Activated naive CD4-positive, alpha-beta T cell treated with anti-CD3 and anti-CD28 coated beads, Interleukin-2, amount 50 U/mL, for 16 hours (primary cell): ENCODE measurements at regions not wholly inside any gene's neighbourhood (a gene's known extent, or its start where the extent isn't known, plus 50 kb on each side); places are given as distances from the start of the nearest gene placed in this dataset.

Experiments used
- DNase-seq: peaks from one replicate; pipeline ENCODE4 v3.0.0-alpha.2; 2020

GRCh38 chr5:167743695-167744464, 547.6 kb upstream of the WWC1 start:
- DNase-seq, result no peak

DNA sequence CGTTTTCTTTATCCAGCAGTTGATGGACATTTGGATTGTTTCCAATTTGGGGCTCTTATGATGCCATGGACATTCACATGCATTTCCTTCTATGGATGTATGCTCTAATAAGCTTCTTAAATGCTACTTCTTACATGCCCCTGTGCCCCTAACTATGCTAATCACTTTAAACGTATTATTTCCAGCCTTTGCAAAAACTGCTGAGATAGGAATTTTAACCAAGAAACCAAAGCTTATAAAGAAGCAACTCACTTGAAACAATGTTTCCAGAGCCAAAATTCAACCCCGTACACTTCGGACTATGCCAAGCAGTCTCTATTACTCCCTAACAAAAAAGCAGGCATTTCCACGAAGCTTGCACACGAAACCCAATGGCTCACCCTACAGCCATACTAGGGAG, 545.6 kb upstream of the WWC1 start:
- DNase-seq, result no peak

- no peak for DNase-seq
Measured at GRCh38 chr5:167750586-167750985, 540.9 kb upstream of the WWC1 start.

GRCh38 chr5:167752936-167753335, 538.5 kb upstream of the WWC1 start:
- no peak for DNase-seq

- no peak for DNase-seq
Measured at GRCh38 chr5:167753725-167754490, 537.5 kb upstream of the WWC1 start.

GRCh38 chr5:167754501-167755021, 536.9 kb upstream of the WWC1 start:
- no peak for DNase-seq

DNA sequence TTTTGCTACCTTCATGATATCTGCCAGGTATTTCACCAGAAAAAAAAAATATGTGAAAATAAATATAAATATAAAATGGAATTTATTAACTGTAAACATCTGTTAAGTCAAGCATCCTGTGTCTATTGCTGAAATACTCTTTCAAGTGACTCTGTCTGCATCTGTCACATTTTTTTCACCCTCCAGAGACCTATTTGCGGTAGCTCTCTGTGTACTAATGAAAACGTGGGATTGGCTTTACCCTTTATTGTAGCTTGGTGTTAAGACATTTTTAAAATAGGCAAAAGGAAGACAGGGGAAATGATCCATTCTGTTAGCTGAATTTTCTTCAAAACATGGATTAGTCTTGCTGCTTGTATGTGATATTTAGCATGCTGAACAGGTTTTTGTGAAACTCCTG, 536.0 kb upstream of the WWC1 start:
- DNase-seq, result no peak

DNA sequence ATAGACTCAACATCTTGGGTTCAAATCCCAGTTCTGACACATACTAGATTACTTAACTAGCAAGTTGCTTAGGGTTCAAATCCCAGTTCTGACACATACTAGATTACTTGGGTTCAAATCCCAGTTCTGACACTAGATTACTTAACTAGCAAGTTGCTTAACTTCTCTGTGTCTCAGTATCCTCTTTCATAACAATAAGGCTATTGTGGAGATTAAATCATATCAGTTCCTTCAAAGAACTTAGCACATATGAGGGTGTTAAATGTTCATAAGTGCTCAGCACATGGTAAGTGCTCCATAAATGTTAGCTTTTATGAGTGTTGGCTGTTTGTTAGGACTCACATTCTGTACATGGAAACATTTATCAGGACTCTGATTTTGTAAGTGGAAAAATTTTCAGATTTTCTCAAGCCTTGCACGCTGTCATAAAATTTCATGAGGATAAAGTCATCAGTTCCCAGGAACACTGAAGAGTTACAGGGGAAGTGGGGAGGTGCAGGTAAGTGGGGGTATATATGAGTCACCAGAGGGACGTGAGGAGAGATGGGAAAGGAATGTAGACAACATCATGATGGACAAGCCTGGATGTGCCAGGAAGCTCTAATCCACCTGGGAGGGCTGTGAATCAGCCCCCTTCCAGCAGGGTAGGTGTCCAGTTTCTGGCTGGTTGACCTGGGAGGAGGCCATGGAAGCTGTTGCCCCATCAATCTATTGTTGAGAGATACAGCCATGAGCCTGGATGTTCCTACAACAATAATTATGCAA, 532.2 kb upstream of the WWC1 start:
- no peak for DNase-seq

- DNase-seq, result no peak
Measured at GRCh38 chr5:167763772-167764171, 527.7 kb upstream of the WWC1 start.

DNA sequence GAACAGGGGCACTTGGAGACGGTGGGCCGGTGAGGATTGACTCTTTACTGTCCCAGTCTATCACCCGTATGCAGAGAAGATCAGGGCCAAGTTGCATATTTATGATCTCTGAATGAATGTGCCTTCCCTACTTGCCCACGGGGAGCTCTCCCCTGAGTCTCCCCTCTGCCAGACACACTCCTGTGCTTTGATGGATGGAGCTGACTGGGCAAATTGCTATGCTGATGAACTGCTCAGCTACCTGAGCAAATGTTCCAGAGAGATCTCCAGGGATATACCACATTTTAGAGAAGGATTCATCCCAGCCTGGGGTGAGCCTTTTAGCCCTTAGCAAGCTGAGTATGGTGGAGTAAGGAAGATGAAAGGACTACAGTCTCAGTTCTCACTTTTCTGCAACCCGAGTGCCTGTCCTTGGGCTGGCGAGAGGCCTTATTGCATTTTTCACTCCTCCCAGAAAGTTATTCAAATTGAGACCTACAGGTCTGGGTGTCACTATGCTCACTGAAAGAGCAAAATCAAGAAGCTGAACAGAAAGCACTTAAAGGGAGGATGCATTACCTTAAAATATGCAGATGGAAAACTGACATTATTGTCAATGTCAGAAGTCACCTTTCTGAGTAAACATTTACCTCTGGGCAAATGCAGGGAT, 526.7 kb upstream of the WWC1 start:
- DNase-seq, result no peak

DNA sequence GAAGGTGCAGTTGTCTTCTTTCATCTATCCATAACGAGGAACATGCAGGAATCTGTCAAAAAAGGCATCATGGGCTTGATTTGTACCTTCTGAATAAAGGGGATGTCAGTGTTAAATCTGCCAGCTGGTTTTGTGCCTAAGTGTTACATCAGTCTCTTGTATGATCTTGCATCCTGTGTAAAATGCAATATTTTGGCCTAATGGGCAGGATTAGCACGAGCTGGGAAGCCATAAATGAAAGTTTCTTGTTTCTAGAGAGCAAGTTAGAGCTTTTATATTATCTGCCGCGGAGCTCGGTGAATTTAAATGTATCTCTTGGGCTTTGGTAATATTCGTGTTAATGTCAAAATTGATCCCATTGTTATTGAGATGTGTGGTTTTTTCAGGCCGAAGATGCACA, 526.1 kb upstream of the WWC1 start:
- no peak for DNase-seq

DNA sequence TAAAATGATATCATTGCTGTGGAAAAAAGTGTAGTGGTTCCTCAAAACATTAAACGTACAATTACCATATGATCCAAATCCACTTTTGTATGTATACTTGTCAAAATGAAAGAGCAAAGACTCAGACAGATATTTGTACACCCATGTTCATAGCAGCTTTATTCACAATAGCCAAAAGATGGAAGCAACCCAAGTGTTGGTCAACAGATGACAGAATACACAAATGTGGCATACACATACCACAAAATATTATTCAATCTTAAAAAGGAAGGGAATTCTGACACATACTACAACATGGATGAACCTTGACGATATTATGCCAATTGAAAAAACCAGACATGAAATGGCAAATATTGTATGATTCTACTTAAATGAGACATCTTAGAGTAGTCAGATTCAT, 524.5 kb upstream of the WWC1 start:
- no peak for DNase-seq

GRCh38 chr5:167767795-167768194, 523.6 kb upstream of the WWC1 start:
- DNase-seq, result no peak

GRCh38 chr5:167769846-167770413, 521.5 kb upstream of the WWC1 start:
- DNase-seq, result no peak

- DNase-seq, result no peak
Measured at GRCh38 chr5:167770461-167770860, 521.0 kb upstream of the WWC1 start.

DNA sequence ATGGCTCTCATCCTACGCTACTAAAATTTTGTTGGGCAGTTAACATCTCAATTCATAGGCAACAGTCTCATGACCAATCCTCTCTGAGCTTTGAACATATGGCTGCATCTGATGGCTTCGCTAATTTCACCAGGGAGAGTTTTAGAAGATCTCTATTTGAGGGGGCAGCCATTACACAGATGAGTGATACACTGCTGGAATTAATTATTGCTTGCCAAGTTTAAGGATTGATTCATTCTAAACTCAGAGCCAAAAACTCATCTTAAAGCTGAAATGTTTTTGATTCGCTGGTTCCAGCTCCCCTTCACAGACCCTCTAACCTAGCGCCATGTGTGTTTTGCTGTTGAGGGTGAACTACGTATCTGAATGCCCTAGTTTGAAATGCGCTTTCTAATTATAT, 519.9 kb upstream of the WWC1 start:
- DNase-seq, result no peak

DNA sequence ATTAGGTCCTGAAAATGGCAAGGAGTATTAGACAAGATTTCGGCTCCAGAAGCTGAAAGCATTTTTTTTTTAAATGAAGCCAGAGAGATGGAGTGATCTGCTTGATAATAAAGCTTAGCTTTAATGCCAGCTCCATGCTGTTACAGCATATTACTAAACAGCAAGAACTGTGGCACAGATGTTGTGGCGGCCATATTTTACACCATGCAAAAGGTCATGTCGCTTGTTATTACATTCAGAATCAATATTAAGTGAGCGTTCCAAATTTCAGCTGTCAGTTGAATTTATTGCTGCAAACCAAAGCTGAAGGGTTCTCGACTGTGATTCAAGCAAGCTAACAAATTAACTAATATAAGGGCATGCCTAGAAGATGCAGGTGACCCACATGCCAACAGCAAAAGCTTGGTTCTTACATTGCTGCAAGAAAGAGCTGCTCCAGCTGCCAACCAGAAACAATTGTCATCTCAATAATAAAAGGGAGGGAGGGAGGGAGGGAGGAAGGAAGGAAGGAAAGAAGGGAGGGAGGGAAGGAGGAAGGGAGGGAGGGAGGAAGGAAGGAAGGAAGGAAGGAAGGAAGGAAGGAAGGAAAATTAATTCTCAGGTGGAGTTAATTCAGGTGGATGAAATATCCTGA, 517.7 kb upstream of the WWC1 start:
- DNase-seq, result no peak

- DNase-seq, result no peak
Measured at GRCh38 chr5:167777746-167778145, 513.7 kb upstream of the WWC1 start.

DNA sequence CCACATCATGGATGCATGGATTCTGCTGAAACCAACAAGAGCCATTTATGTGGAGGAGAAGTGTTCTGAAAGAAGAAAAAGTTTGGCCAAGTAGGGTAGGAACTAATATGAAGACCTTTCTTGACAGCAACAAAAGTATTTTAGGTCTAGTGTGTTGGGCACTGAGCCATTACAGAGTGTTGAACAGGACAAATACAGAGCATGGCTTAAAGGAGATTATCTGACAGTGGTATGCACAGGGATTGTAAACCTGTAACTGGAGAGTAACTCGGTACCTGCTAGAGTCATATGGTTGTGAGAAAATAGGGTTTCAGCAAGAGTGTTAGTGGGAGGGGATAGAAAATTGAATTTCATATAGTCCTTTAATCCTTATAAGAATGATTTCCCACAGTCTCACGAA, 513.2 kb upstream of the WWC1 start:
- DNase-seq, result no peak

- no peak for DNase-seq
Measured at GRCh38 chr5:167779644-167780043, 511.8 kb upstream of the WWC1 start.

DNA sequence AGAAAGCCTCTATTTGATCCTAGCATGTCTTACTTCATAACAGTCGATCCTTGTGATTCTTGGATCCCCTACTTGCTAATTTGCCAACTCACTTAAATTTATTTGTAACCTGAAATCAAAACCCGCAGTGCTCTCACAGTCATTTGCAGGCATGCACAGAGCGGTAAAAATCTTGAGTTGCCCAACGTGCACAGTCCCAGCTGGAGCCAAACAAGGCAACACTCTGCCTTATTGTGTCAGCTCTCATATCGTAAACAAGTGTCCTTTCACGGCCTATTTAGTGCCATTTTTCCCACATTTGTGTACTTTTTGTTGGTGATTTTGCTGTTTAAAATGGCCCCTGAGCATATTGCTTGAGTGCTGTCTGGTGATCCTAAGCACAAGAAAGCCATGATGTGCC, 511.3 kb upstream of the WWC1 start:
- no peak for DNase-seq

DNA sequence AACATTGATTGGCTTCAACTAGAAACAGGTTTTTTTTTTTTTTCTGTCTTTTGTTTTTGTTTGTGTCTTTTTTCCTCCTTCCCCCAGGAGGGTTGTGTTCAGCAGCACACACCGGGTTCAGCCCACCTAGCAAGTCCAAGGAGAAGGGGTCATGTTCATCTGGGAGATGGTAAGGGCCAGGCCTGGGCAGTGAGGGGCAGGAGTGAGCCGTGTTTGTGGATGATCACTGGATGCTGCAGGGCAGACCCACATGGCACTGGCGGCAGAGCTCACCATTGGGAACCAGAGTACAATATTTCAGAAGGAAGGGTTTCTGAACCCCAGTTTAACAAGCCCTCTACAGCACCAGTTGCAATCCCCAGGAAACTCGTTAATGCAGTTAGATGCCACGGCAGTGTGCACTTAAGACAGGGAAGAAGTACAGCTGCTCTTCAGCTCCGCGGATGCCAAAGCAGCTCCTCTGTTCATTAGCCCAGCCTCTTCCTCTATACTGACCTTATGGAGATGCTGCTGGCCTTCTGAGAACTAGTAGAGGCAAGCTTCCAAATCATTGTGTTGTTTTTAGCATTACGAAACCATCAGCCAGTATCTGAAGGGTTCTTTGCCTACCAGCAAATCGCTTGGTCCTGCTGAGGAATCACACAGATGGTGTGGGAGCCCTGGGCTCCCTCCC, 508.2 kb upstream of the WWC1 start:
- DNase-seq, result no peak
